Neuronal stem cell (in vitro differentiated cells): ENCODE measurements at regions not wholly inside any gene's neighbourhood (a gene's known extent, or its start where the extent isn't known, plus 50 kb on each side); places are given as distances from the start of the nearest gene placed in this dataset.

ENCODE experiments used
- DNase-seq: peaks from one replicate; pipeline ENCODE4 v3.0.0-alpha.2; 2013; ENCODE audit warnings: low spot score
- H2AFZ ChIP-seq: one replicate; pipeline ENCODE4 v1.6.1; 2013; ENCODE audit warnings: mild to moderate bottlenecking, low read length, inconsistent platforms
- H2AK5ac ChIP-seq: 2 replicates; pipeline ENCODE4 v1.6.1; 2013; ENCODE audit warnings: low read depth, mild to moderate bottlenecking, inconsistent platforms, low read length, moderate library complexity, mixed read lengths
- H2BK120ac ChIP-seq: 2 replicates; pipeline ENCODE4 v1.6.1; 2013; ENCODE audit warnings: low read depth, mild to moderate bottlenecking, inconsistent platforms, low read length, moderate library complexity, mixed read lengths
- H2BK12ac ChIP-seq: one replicate; pipeline ENCODE4 v1.6.1; 2013; ENCODE audit warnings: low read length, inconsistent platforms
- H2BK15ac ChIP-seq: 2 replicates; pipeline ENCODE4 v1.6.1; 2013; ENCODE audit warnings: mild to moderate bottlenecking, low read length, inconsistent platforms, mixed read lengths
- H2BK5ac ChIP-seq: one replicate; pipeline ENCODE4 v1.6.1; 2013; ENCODE audit warnings: inconsistent platforms, mild to moderate bottlenecking, low read length, moderate library complexity
- H3K14ac ChIP-seq: one replicate; pipeline ENCODE4 v1.6.1; 2013; ENCODE audit warnings: low read length, inconsistent platforms
- H3K18ac ChIP-seq: 2 replicates; pipeline ENCODE4 v1.6.1; 2013; ENCODE audit warnings: low read length, inconsistent platforms
- H3K23ac ChIP-seq: 2 replicates; pipeline ENCODE4 v1.6.1; 2013; ENCODE audit warnings: low read depth, mild to moderate bottlenecking, mixed read lengths, low read length, inconsistent platforms; ENCODE audit not compliant: poor library complexity
- H3K27ac ChIP-seq: replicated peaks from 3 replicates; pipeline ENCODE4 v1.5.1; 2013; ENCODE audit warnings: low read length, inconsistent platforms
- H3K27me3 ChIP-seq, 3 experiments: 2 replicates each; pipeline ENCODE4 v1.6.1; 2013; ENCODE audit warnings: low read length in 3 of 3, mild to moderate bottlenecking in 2 of 3, inconsistent platforms in 1 of 3, low read depth in 1 of 3, mixed read lengths in 1 of 3, moderate library complexity in 1 of 3; ENCODE audit not compliant: control insufficient read depth in 3 of 3, insufficient read depth in 3 of 3
- H3K36me3 ChIP-seq, 2 donors: replicated peaks in 1 of 2; 2 replicates each; pipeline ENCODE4 v1.6.1; 2013; ENCODE audit warnings: low read length in 2 of 2; ENCODE audit not compliant: control insufficient read depth in 2 of 2, insufficient read depth in 2 of 2
- H3K4ac ChIP-seq: 2 replicates; pipeline ENCODE4 v1.6.1; 2013; ENCODE audit warnings: inconsistent platforms, mild to moderate bottlenecking, low read length, moderate library complexity
- H3K4me1 ChIP-seq, 2 donors: 1 replicate in 1 of 2; 2 replicates in 1 of 2; pipeline ENCODE4 v1.6.1; 2013; ENCODE audit warnings: low read length in 2 of 2, low read depth in 1 of 2; ENCODE audit not compliant: control insufficient read depth in 2 of 2, insufficient read depth in 1 of 2
- H3K4me2 ChIP-seq: one replicate; pipeline ENCODE4 v1.6.1; 2013; ENCODE audit warnings: mild to moderate bottlenecking, low read length, inconsistent platforms; ENCODE audit not compliant: insufficient read depth, poor library complexity, severe bottlenecking
- H3K4me3 ChIP-seq, 2 donors: 2 replicates each; pipeline ENCODE4 v1.5.1; 2013; ENCODE audit warnings: low read length in 2 of 2, mild to moderate bottlenecking in 2 of 2, inconsistent platforms in 1 of 2, moderate library complexity in 1 of 2
- H3K79me1 ChIP-seq: one replicate; pipeline ENCODE4 v1.6.1; 2013; ENCODE audit warnings: low read depth, mild to moderate bottlenecking, inconsistent platforms, low read length, moderate library complexity
- H3K9ac ChIP-seq: one replicate; pipeline ENCODE4 v1.6.1; 2013; ENCODE audit warnings: mild to moderate bottlenecking, low read depth, low read length, inconsistent platforms; ENCODE audit not compliant: poor library complexity
- H3K9me3 ChIP-seq, 2 donors: replicated peaks in 1 of 2; 2 replicates each; pipeline versions ENCODE3 to v1.6.1; 2013; ENCODE audit warnings: low read length in 2 of 2, mild to moderate bottlenecking in 2 of 2, inconsistent platforms in 1 of 2, low read depth in 1 of 2, mixed read lengths in 1 of 2, moderate library complexity in 1 of 2; ENCODE audit not compliant: control insufficient read depth in 2 of 2, insufficient read depth in 1 of 2
- H4K8ac ChIP-seq: one replicate; pipeline ENCODE4 v1.6.1; 2013; ENCODE audit warnings: low read depth, mild to moderate bottlenecking, inconsistent platforms, low read length, moderate library complexity
- H4K91ac ChIP-seq: one replicate; pipeline ENCODE4 v1.6.1; 2013; ENCODE audit warnings: low read length, low read depth, mild to moderate bottlenecking, inconsistent platforms; ENCODE audit not compliant: poor library complexity
- WGBS, 2 donors: extraction: QIAGEN DNeasy Blood & Tissue Kit; methylation state at CpG; one replicate each; pipeline ENCODE4 v1.1.7; 2013; ENCODE audit warnings: missing lambda C conversion rate in 2 of 2, mixed read lengths in 1 of 2; ENCODE audit not compliant: insufficient read length in 2 of 2, insufficient replicate concordance in 1 of 2; ENCODE audit errors: extremely low coverage in 2 of 2; 5-methylcytosine and 5-hydroxymethylcytosine counted together

- Histone ChIP-seq H2AFZ (no peak overlapping the region), H3K9ac (no peak overlapping the region), H2BK12ac (no peak overlapping the region), H2BK120ac (no peak overlapping the region), H3K14ac (no peak overlapping the region), H3K23ac (no peak overlapping the region), H4K91ac (no peak overlapping the region), H2AK5ac (no peak overlapping the region), H3K9me3 (no peaks in the 10 kb centered on the region), H3K4me1 (peaks cover 0 to 1% of the 10 kb centered on the region in 2 donors), H3K4ac (no peak overlapping the region), H3K27me3 (no peaks in the 10 kb centered on the region), H3K4me3 (no peak overlapping the region), H3K18ac (no peak overlapping the region), H3K4me2 (no peak overlapping the region), H3K27ac (no peak overlapping the region), H3K79me1 (no peaks in the 10 kb centered on the region), H2BK15ac (no peak overlapping the region), H3K36me3 (no peaks in the 10 kb centered on the region), H2BK5ac (no peak overlapping the region), H4K8ac (no peak overlapping the region)
- no peak for DNase-seq
- WGBS, 2 donors, result no CpG with 5 or more reads among the region's 1 CpG
Observed at GRCh38 chr5:82661933-82662332, 383.8 kb upstream of the RPS23 start.

GRCh38 chr5:82661462-82661861 is 383.3 kb upstream of the RPS23 start:
- DNase-seq, result no peak
- H3K9me3 ChIP-seq, result no peaks in the 10 kb centered on the region
- no peak overlapping the region for H3K23ac ChIP-seq
- no peak overlapping the region for H3K4me3 ChIP-seq
- no peak overlapping the region for H2AFZ ChIP-seq
- no peak overlapping the region for H2BK5ac ChIP-seq
- H3K36me3 ChIP-seq, result no peaks in the 10 kb centered on the region
- no peak overlapping the region for H2BK120ac ChIP-seq
- H2AK5ac ChIP-seq, result no peak overlapping the region
- no peaks in the 10 kb centered on the region for H3K27me3 ChIP-seq
- H4K91ac ChIP-seq, result no peak overlapping the region
- no peak overlapping the region for H3K9ac ChIP-seq
- H2BK15ac ChIP-seq, result no peak overlapping the region
- H3K18ac ChIP-seq, result no peak overlapping the region
- H3K4me2 ChIP-seq, result no peak overlapping the region
- peaks cover 0 to 1% of the 10 kb centered on the region in 2 donors for H3K4me1 ChIP-seq
- whole genome bisulfite sequencing, 2 donors, result no CpG with 5 or more reads among the region's 2 CpGs
- H3K27ac ChIP-seq, result no peak overlapping the region
- no peaks in the 10 kb centered on the region for H3K79me1 ChIP-seq
- no peak overlapping the region for H4K8ac ChIP-seq
- no peak overlapping the region for H2BK12ac ChIP-seq
- no peak overlapping the region for H3K4ac ChIP-seq
- H3K14ac ChIP-seq, result no peak overlapping the region

- Histone ChIP-seq H3K18ac (no peak overlapping the region), H3K9me3 (no peaks in the 10 kb centered on the region), H3K27me3 (no peaks in the 10 kb centered on the region), H2AFZ (no peak overlapping the region), H2BK15ac (no peak overlapping the region), H2AK5ac (no peak overlapping the region), H4K91ac (no peak overlapping the region), H2BK5ac (no peak overlapping the region), H4K8ac (no peak overlapping the region), H3K79me1 (no peaks in the 10 kb centered on the region), H3K9ac (no peak overlapping the region), H3K4me1 (peaks cover 0 to 1% of the 10 kb centered on the region in 2 donors), H3K4ac (no peak overlapping the region), H3K23ac (no peak overlapping the region), H3K4me2 (no peak overlapping the region), H2BK12ac (no peak overlapping the region), H3K4me3 (no peak overlapping the region), H2BK120ac (no peak overlapping the region), H3K27ac (no peak overlapping the region), H3K36me3 (no peaks in the 10 kb centered on the region), H3K14ac (no peak overlapping the region)
- WGBS, 2 donors, result no CpG with 5 or more reads among the region's 2 CpGs
- DNase-seq, result no peak
Observed at GRCh38 chr5:82659115-82659514, 381.0 kb upstream of the RPS23 start.

DNA sequence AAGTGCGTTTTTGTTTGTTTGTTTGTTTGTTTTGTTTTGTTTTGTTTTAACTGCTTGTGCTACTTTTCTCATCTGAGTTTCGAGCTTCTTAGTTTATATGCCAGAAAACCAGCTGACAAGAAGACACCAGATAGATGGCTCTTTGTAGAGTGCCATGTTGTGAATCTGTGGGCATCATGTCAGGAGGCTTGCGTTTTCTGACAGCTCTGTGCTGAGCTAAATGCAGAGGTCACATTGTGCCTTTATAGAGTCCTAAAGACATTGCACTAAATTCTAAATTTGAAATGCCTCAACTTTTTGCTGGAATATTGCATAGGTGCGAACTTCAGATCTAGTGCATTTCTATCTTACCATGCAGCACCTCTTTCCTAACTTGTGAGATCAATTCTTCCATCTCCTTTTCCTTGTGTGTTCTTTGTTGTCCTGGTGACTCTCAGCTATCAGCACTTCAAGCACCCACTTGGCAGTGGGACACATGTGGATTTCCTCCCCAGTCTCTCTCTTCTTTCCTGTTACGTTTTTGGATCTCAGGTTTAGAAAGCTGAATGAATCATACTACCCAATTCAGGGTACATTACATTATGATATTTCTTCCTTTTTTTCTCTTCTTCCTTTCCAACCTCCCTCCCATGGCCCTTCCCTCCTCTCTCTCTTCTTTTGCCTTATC is 379.0 kb upstream of the RPS23 start:
- H2BK15ac ChIP-seq, result no peak overlapping the region
- H3K18ac ChIP-seq, result no peak overlapping the region
- no peak overlapping the region for H3K9ac ChIP-seq
- H4K91ac ChIP-seq, result no peak overlapping the region
- no peak overlapping the region for H2AFZ ChIP-seq
- H3K9me3 ChIP-seq, result no peaks in the 10 kb centered on the region
- no peak overlapping the region for H3K4me3 ChIP-seq
- no peak for DNase-seq
- no peak overlapping the region for H2BK120ac ChIP-seq
- H3K4me1 ChIP-seq, result peaks cover 0 to 1% of the 10 kb centered on the region in 2 donors
- H3K27ac ChIP-seq, result no peak overlapping the region
- no peaks in the 10 kb centered on the region for H3K27me3 ChIP-seq
- no peaks in the 10 kb centered on the region for H3K36me3 ChIP-seq
- H2AK5ac ChIP-seq, result no peak overlapping the region
- H2BK5ac ChIP-seq, result no peak overlapping the region
- no peak overlapping the region for H2BK12ac ChIP-seq
- H3K14ac ChIP-seq, result no peak overlapping the region
- no peak overlapping the region for H3K23ac ChIP-seq
- no peak overlapping the region for H4K8ac ChIP-seq
- no CpG with 5 or more reads among the region's 5 CpGs for WGBS, 2 donors
- H3K79me1 ChIP-seq, result no peaks in the 10 kb centered on the region
- no peak overlapping the region for H3K4me2 ChIP-seq
- no peak overlapping the region for H3K4ac ChIP-seq
